Epithelial cell of esophagus (primary cell): ENCODE measurements at regions not wholly inside any gene's neighbourhood (a gene's known extent, or its start where the extent isn't known, plus 50 kb on each side); places are given as distances from the start of the nearest gene placed in this dataset.

ENCODE experiments used
- DNase-seq: peaks from one replicate; pipeline ENCODE4 v3.0.0; 2010; ENCODE audit warnings: low read depth
- H3K4me3 ChIP-seq: 2 replicates; pipeline ENCODE4 v1.5.1; 2011; ENCODE audit warnings: mild to moderate bottlenecking, low read length, control low read depth
- TF ChIP-seq, protein P1 (sequence below): IDR thresholded peaks from 2 replicates; pipeline ENCODE4 v1.5.1; 2011; ENCODE audit warnings: low read depth, mild to moderate bottlenecking, low read length, control low read depth, inconsistent platforms; ENCODE audit not compliant: insufficient read depth; ENCODE audit errors: missing control alignments

DNA sequence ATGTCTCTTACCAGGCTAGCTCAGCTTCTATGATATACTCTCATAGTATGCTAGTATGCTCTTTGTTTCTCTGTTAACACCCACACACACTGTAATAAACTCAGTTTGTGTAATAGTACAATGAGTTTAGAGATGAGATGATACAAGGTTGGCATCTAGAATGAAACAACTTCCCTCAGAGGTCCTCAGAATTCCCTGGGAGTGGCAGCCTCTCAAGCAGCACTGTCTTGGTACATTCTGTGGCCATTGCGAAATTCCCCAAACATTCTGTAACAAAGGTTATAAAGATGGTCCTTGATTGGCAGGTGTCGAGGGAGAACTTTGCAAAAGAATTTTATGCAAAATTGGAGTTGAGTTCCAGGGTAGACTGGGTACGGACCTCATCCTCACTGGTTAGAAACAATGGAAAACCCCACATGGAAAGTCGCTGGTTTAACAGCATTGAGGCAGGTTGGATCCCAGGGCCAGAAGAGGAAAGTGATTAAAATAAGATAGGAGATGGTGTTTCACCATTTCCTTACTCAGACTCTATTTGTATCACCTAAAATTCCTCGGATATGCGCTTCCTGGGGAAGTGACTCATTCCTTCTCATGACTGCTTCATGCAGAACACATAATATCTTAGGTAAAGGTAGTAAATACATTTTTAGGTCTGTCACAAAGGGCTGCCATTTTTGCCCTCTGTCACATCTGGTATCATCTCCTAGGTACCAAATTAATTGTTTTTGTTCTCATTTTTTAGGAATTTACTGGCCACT, 657.8 kb downstream of the SORCS1 start:
- DNase-seq = peak; percentile 88
- TF ChIP-seq, protein P1, sequence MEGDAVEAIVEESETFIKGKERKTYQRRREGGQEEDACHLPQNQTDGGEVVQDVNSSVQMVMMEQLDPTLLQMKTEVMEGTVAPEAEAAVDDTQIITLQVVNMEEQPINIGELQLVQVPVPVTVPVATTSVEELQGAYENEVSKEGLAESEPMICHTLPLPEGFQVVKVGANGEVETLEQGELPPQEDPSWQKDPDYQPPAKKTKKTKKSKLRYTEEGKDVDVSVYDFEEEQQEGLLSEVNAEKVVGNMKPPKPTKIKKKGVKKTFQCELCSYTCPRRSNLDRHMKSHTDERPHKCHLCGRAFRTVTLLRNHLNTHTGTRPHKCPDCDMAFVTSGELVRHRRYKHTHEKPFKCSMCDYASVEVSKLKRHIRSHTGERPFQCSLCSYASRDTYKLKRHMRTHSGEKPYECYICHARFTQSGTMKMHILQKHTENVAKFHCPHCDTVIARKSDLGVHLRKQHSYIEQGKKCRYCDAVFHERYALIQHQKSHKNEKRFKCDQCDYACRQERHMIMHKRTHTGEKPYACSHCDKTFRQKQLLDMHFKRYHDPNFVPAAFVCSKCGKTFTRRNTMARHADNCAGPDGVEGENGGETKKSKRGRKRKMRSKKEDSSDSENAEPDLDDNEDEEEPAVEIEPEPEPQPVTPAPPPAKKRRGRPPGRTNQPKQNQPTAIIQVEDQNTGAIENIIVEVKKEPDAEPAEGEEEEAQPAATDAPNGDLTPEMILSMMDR = no peak
- no peak overlapping the region for H3K4me3 ChIP-seq

DNA sequence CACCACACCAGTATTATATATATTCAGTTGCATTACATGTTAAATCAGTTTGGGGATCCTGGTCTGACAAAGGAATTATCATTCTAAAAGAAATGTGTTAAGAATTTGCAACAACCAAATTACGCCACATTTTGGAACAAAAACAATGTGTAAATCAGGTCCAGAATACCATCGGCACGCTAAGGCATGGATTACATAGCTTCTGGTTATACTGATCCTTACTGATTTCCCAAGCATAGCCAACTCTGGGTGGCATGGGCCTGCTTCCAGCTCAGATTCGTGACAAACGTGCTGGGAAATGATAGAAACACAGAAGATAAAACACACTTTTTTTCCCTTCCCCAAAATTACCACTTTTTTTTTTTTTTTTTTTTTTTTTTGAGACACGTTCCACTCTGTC, 660.0 kb downstream of the SORCS1 start:
- no peak for DNase-seq
- no peak overlapping the region for H3K4me3 ChIP-seq
- TF ChIP-seq, protein P1 = no peak

DNA sequence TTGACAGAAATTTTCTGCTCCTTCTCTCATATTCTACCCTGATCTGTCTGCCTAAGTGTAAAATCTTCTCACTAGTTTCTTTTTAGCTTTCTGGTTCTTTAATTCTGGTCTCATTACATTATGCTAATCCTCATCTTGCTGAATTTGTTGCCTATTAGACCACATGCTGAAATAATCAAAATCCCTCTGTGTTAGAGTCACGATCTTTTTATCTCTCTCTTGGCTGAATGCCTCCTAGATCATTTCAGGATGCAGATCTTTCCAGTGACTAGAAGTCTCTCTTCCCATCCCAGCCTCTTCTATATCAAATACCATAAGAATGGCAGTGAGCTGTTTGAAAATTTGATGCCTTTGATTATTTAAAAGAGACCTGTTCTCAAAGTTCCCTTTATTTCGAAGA, 661.9 kb downstream of the SORCS1 start:
- TF ChIP-seq, protein P1 = no peak
- no peak for DNase-seq
- H3K4me3 ChIP-seq = no peak overlapping the region

DNA sequence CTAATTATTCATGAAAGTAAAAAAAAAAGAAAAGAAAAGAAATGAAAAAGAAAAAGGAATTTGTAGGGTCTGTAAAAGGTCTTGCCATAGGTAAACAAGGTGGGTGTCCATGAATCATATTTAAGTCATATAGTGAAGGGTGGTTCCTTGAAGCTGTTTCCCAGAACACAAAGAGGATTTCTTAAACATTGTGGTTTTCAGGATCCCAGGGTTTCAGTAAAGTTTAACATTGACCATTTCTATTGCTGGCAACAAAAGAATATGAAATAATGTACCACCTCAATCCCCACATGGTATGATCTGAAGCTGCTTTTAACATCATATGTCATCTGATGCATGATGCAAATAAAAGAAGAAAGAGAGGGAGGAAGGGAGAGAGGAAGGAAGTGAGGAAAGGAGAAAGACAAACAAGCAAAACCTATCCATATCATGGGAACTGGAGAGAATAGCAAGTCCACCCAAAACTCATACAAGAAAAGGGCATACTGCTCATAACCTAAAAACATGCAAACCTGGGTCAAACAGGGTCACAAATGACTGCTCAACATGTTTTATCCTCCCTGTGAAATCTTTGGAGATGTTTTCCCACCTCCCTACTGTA, 663.5 kb downstream of the SORCS1 start:
- no peak overlapping the region for H3K4me3 ChIP-seq
- DNase-seq = peak; percentile 47
- TF ChIP-seq, protein P1 = no peak

DNA sequence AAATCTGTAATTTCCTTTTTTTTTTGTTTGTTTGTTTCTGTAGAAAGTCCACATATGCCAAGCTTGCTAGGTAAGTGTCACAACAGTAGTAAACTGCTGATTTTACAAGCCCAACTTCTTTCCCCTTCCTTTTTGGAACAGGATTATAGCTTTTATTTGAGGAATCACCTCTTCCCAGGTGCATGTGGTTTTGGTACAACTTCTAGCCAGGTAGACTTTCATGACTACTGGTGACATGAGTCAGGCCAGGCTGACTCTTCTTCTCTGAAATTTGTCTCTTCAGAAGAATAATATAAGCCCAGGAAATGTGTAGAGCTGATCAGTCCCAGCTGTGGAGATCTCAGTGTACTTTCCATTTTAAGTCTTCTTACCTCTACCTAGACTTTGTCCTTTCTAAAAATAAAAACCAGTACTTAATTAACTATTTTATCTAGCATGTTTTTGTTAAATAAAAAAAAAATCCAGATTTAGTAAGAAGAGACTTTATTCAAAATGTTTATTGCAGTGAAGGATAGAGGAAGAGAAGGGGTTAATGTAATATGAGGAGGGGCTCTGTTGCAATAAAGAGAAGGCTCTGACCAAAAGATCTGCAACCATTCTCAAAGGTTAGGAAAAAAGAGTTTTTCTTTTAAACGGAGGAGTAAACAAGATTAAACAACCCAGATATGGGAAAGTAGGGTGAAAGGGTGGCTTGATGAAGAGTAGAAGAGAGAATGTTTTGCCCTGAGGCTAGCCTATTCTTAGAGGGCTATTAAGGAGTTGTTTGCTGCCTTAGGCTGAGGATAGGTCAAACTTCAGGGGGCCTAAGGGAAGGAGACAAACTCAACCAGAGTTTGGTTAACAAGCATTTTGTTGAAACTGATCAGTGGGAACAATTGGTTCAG, 664.2 kb downstream of the SORCS1 start:
- TF ChIP-seq, protein P1 = no peak
- DNase-seq = peak; percentile 57

DNA sequence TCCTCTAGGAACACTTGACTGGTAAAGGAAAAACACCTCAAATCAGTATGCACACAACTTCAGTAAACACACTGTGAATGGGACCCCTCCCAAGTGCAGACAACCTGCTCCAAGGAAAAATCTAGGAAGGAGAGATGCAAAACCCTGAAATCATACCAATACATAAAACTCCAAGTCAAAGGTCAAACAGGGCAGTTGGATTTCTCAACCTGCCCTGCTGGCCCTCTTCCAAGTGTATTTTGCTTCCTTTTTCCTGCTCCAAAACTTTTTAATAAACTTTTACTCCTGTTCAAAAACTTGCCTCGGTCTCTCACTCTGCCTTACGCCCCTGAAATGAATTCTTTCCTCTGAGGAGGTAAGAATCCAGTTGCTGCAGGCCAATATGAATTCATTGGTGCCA, 665.1 kb downstream of the SORCS1 start:
- H3K4me3 ChIP-seq = no peak overlapping the region
- TF ChIP-seq, protein P1 = no peak
- no peak for DNase-seq

More for the DNA sequence above, 664.2 kb downstream of the SORCS1 start:
- no peak overlapping the region for H3K4me3 ChIP-seq
